ENCODE measurements at regions not wholly inside any gene's neighbourhood (a gene's known extent, or its start where the extent isn't known, plus 50 kb on each side); places are given as distances from the start of the nearest gene placed in this dataset.

GRCh38 chr12:114240288-114240687 lies 165.7 kb downstream of the TBX5 start:
- no peak for TF ChIP-seq POLR2A (IDR thresholded peaks at IDR 0.05)
- Histone ChIP-seq H3K36me3 (no peaks in the 10 kb centered on the region), H3K9me3 (no peaks in the 10 kb centered on the region), H3K4me3 (replicated peaks in 1 of 3) (no peak overlapping the region), H3K27me3 (no peaks in the 10 kb centered on the region), H3K27ac (no peak overlapping the region), H3K4me1 (no peaks in the 10 kb centered on the region)
- intact Hi-C loops (cut with DNase I), result no loop called here
- WGBS, 2 donors, result 26 to 30% methylated on average over 12 of the region's 12 CpGs
- no peak for DNase-seq

GRCh38 chr12:114238808-114239207 lies 167.1 kb downstream of the TBX5 start:
- no peak overlapping the region for H3K4me3 ChIP-seq (replicated peaks in 1 of 3)

GRCh38 chr12:114237230-114237629 lies 168.7 kb downstream of the TBX5 start:
- no peak for DNase-seq
- TF ChIP-seq POLR2A (IDR thresholded peaks at IDR 0.05) (no peak), CTCF (IDR thresholded peaks at IDR 0.05) (no peak)
- Histone ChIP-seq H3K4me1 (no peaks in the 10 kb centered on the region), H3K36me3 (no peaks in the 10 kb centered on the region), H3K27me3 (no peaks in the 10 kb centered on the region), H3K27ac (no peak overlapping the region), H3K4me3 (replicated peaks in 1 of 3) (no peak overlapping the region), H3K9me3 (no peaks in the 10 kb centered on the region)
- intact Hi-C loops (cut with DNase I), result no loop called here
- WGBS, 2 donors, result 55 to 65% methylated on average over 5 of the region's 5 CpGs

More at GRCh38 chr12:114238808-114239207, 167.1 kb downstream of the TBX5 start:
- no peaks in the 10 kb centered on the region for H3K27me3 ChIP-seq
- no peaks in the 10 kb centered on the region for H3K9me3 ChIP-seq
- TF ChIP-seq POLR2A (IDR thresholded peaks at IDR 0.05) (no peak), CTCF (IDR thresholded peaks at IDR 0.05) (no peak)
- no peaks in the 10 kb centered on the region for H3K36me3 ChIP-seq
- H3K27ac ChIP-seq, result no peak overlapping the region
- intact Hi-C loops (cut with DNase I), result no loop called here
- no peaks in the 10 kb centered on the region for H3K4me1 ChIP-seq
- 34 to 53% methylated on average over 5 of the region's 5 CpGs for WGBS, 2 donors
- no peak for DNase-seq

- WGBS, 2 donors, result 96 to 97% methylated on average over 2 of the region's 2 CpGs
- H3K9me3 ChIP-seq, result no peaks in the 10 kb centered on the region
- no peaks in the 10 kb centered on the region for H3K27me3 ChIP-seq
- no peak for TF ChIP-seq CTCF (IDR thresholded peaks at IDR 0.05)
- no peak for TF ChIP-seq POLR2A (IDR thresholded peaks at IDR 0.05)
- DNase-seq, result no peak
- H3K4me1 ChIP-seq, result no peaks in the 10 kb centered on the region
- no peaks in the 10 kb centered on the region for H3K36me3 ChIP-seq
- no peak overlapping the region for H3K27ac ChIP-seq
- intact Hi-C loops (cut with DNase I), result no loop called here
- H3K4me3 ChIP-seq (replicated peaks in 1 of 3), result no peak overlapping the region
Measured at GRCh38 chr12:114232187-114232586, 173.8 kb downstream of the TBX5 start.

- no peaks in the 10 kb centered on the region for H3K36me3 ChIP-seq
- H3K9me3 ChIP-seq, result no peaks in the 10 kb centered on the region
- no peak overlapping the region for H3K4me3 ChIP-seq (replicated peaks in 1 of 3)
- H3K4me1 ChIP-seq, result no peaks in the 10 kb centered on the region
- WGBS, 2 donors, result 70 to 77% methylated on average over 1 of the region's 1 CpG
- intact Hi-C loops (cut with DNase I), result no loop called here
- no peaks in the 10 kb centered on the region for H3K27me3 ChIP-seq
- no peak for DNase-seq
- TF ChIP-seq POLR2A (IDR thresholded peaks at IDR 0.05) (no peak), CTCF (IDR thresholded peaks at IDR 0.05) (no peak)
- no peak overlapping the region for H3K27ac ChIP-seq
Measured at GRCh38 chr12:114229150-114229549, 176.8 kb downstream of the TBX5 start.
